GM19455 (cell line): ENCODE measurements at regions not wholly inside any gene's neighbourhood (a gene's known extent, or its start where the extent isn't known, plus 50 kb on each side); places are given as distances from the start of the nearest gene placed in this dataset.

Source experiments
- ATAC-seq: cut with Tn5 transposase; IDR thresholded peaks from one replicate; pipeline ENCODE4 v1.9.1; 2021; ENCODE audit not compliant: unreplicated experiment

- ATAC-seq = no peak
Observed at GRCh38 chr10:29925771-29926692, 133.4 kb downstream of the JCAD start.

- no peak for ATAC-seq
Observed at GRCh38 chr10:29924436-29924835, 134.9 kb downstream of the JCAD start.

GRCh38 chr10:29923416-29923965, 135.9 kb downstream of the JCAD start:
- no peak for ATAC-seq

GRCh38 chr10:29922892-29923291, 136.5 kb downstream of the JCAD start:
- ATAC-seq = no peak

- ATAC-seq = no peak
Observed at GRCh38 chr10:29922226-29922625, 137.2 kb downstream of the JCAD start.

- ATAC-seq = no peak
Observed at GRCh38 chr10:29921071-29921446, 138.3 kb downstream of the JCAD start.

- no peak for ATAC-seq
Observed at GRCh38 chr10:29920408-29921070, 138.8 kb downstream of the JCAD start.

- ATAC-seq = no peak
Observed at GRCh38 chr10:29918623-29919400, 140.6 kb downstream of the JCAD start.

GRCh38 chr10:29917311-29917710, 142.1 kb downstream of the JCAD start:
- ATAC-seq = no peak

GRCh38 chr10:29916669-29917068, 142.7 kb downstream of the JCAD start:
- no peak for ATAC-seq

GRCh38 chr10:29914986-29915785, 144.2 kb downstream of the JCAD start:
- no peak for ATAC-seq

GRCh38 chr10:29908962-29909361, 150.4 kb downstream of the JCAD start:
- no peak for ATAC-seq

GRCh38 chr10:29900865-29901264, 158.5 kb downstream of the JCAD start:
- ATAC-seq = no peak

- ATAC-seq = no peak
Observed at GRCh38 chr10:29897999-29898716, 161.2 kb downstream of the JCAD start.

GRCh38 chr10:29897430-29897829, 162.0 kb downstream of the JCAD start:
- no peak for ATAC-seq

- no peak for ATAC-seq
Observed at GRCh38 chr10:29896053-29896452, 163.3 kb downstream of the JCAD start.

- ATAC-seq = no peak
Observed at GRCh38 chr10:29895456-29895855, 163.9 kb downstream of the JCAD start.

- ATAC-seq = no peak
Observed at GRCh38 chr10:29888321-29888720, 171.1 kb downstream of the JCAD start.

GRCh38 chr10:29886299-29886698, 173.1 kb downstream of the JCAD start:
- ATAC-seq = no peak

GRCh38 chr10:29883231-29883630, 176.2 kb downstream of the JCAD start:
- no peak for ATAC-seq
